H9 (cell line): ENCODE measurements at regions not wholly inside any gene's neighbourhood (a gene's known extent, or its start where the extent isn't known, plus 50 kb on each side); places are given as distances from the start of the nearest gene placed in this dataset.

Experiments
- DNase-seq: peaks from one replicate; pipeline ENCODE4 v3.0.0-alpha.2; 2017
- H2AFZ ChIP-seq: one replicate; pipeline ENCODE4 v1.6.1; 2013; ENCODE audit warnings: mild to moderate bottlenecking, low read length, control low read depth, moderate library complexity
- H2AK5ac ChIP-seq: 2 replicates; pipeline ENCODE4 v1.6.1; 2013; ENCODE audit warnings: low read length, control low read depth, mixed read lengths; ENCODE audit not compliant: insufficient read length
- H2BK120ac ChIP-seq: one replicate; pipeline ENCODE4 v1.6.1; 2013; ENCODE audit warnings: low read depth, mild to moderate bottlenecking, low read length, control low read depth, inconsistent platforms; ENCODE audit not compliant: poor library complexity, severe bottlenecking
- H2BK12ac ChIP-seq: 2 replicates; pipeline ENCODE4 v1.6.1; 2013; ENCODE audit warnings: low read length, control low read depth, mixed read lengths, low read depth; ENCODE audit not compliant: insufficient read length
- H2BK15ac ChIP-seq: 2 replicates; pipeline ENCODE4 v1.6.1; 2013; ENCODE audit warnings: low read depth, low read length, control low read depth
- H2BK20ac ChIP-seq: one replicate; pipeline ENCODE4 v1.6.1; 2013; ENCODE audit warnings: low read depth, mild to moderate bottlenecking, low read length, control low read depth, inconsistent platforms; ENCODE audit not compliant: poor library complexity, severe bottlenecking
- H2BK5ac ChIP-seq: 2 replicates; pipeline ENCODE4 v1.6.1; 2013; ENCODE audit warnings: low read length, control low read depth, mixed read lengths; ENCODE audit not compliant: insufficient read length
- H3K14ac ChIP-seq: 2 replicates; pipeline ENCODE4 v1.6.1; 2013; ENCODE audit warnings: low read length, control low read depth; ENCODE audit not compliant: insufficient read depth
- H3K18ac ChIP-seq: 2 replicates; pipeline ENCODE4 v1.6.1; 2013; ENCODE audit warnings: low read depth, mild to moderate bottlenecking, mixed read lengths, low read length, control low read depth; ENCODE audit not compliant: insufficient read length
- H3K23ac ChIP-seq: 2 replicates; pipeline ENCODE4 v1.6.1; 2013; ENCODE audit warnings: low read length, control low read depth, mixed read lengths, low read depth; ENCODE audit not compliant: insufficient read length
- H3K23me2 ChIP-seq: 2 replicates; pipeline ENCODE4 v1.6.1; 2013; ENCODE audit warnings: low read depth, mild to moderate bottlenecking, mixed read lengths, low read length, control low read depth; ENCODE audit not compliant: insufficient read length, poor library complexity, severe bottlenecking
- H3K27ac ChIP-seq: 2 replicates; pipeline ENCODE4 v1.5.1; 2013; ENCODE audit warnings: low read length, control low read depth, mixed read lengths, low read depth; ENCODE audit not compliant: insufficient read length
- H3K27me3 ChIP-seq: 2 replicates; pipeline ENCODE4 v1.6.1; 2013; ENCODE audit warnings: low read length, control low read depth, inconsistent platforms; ENCODE audit not compliant: insufficient read depth
- H3K4ac ChIP-seq: 2 replicates; pipeline ENCODE4 v1.6.1; 2013; ENCODE audit warnings: low read depth, mild to moderate bottlenecking, control low read depth, inconsistent platforms, low read length, moderate library complexity
- H3K4me1 ChIP-seq: 2 replicates; pipeline ENCODE4 v1.6.1; 2013; ENCODE audit warnings: low read length, control low read depth, inconsistent platforms; ENCODE audit not compliant: insufficient read depth
- H3K4me2 ChIP-seq: 2 replicates; pipeline ENCODE4 v1.6.1; 2013; ENCODE audit warnings: low read length, control low read depth, mixed read lengths; ENCODE audit not compliant: insufficient read length, insufficient read depth
- H3K56ac ChIP-seq: 2 replicates; pipeline ENCODE4 v1.6.1; 2013; ENCODE audit warnings: low read depth, mild to moderate bottlenecking, mixed read lengths, low read length, control low read depth; ENCODE audit not compliant: insufficient read length
- H3K79me1 ChIP-seq: 2 replicates; pipeline ENCODE4 v1.6.1; 2013; ENCODE audit warnings: low read depth, mild to moderate bottlenecking, moderate library complexity, low read length, control low read depth, inconsistent platforms; ENCODE audit not compliant: insufficient read depth, poor library complexity, severe bottlenecking
- H3K79me2 ChIP-seq: 2 replicates; pipeline ENCODE4 v1.6.1; 2013; ENCODE audit warnings: low read length, control low read depth, inconsistent platforms; ENCODE audit not compliant: insufficient read depth
- H3K9ac ChIP-seq: 2 replicates; pipeline ENCODE4 v1.6.1; 2013; ENCODE audit warnings: low read length, control low read depth, mixed read lengths; ENCODE audit not compliant: insufficient read length; ENCODE audit errors: extremely low read depth
- H3K9me3 ChIP-seq: one replicate; pipeline ENCODE4 v1.6.1; 2013; ENCODE audit warnings: low read depth, low read length, inconsistent platforms; ENCODE audit not compliant: control insufficient read depth
- H3T11ph ChIP-seq: one replicate; pipeline ENCODE4 v1.6.1; 2013; ENCODE audit warnings: mild to moderate bottlenecking, low read length, control low read depth, inconsistent platforms
- H4K20me1 ChIP-seq: one replicate; pipeline ENCODE4 v1.6.1; 2013; ENCODE audit not compliant: control insufficient read depth, insufficient read length, insufficient read depth
- H4K5ac ChIP-seq: 2 replicates; pipeline ENCODE4 v1.6.1; 2013; ENCODE audit warnings: low read depth, mild to moderate bottlenecking, mixed read lengths, low read length, control low read depth; ENCODE audit not compliant: insufficient read length
- H4K8ac ChIP-seq: replicated peaks from 2 replicates; pipeline ENCODE4 v1.6.1; 2013; ENCODE audit warnings: low read length, control low read depth, mixed read lengths, low read depth; ENCODE audit not compliant: insufficient read length
- H4K91ac ChIP-seq: 2 replicates; pipeline ENCODE4 v1.6.1; 2013; ENCODE audit warnings: low read depth, mild to moderate bottlenecking, moderate library complexity, mixed read lengths, low read length, control low read depth; ENCODE audit not compliant: insufficient read length
- H3K27ac Mint-ChIP-seq, 3 experiments: 2 replicates in 2 of 3; 3 replicates in 1 of 3; pipeline ENCODE4 v1.8.0; 2020 to 2021; ENCODE audit warnings: mixed read lengths in 3 of 3, mild to moderate bottlenecking in 1 of 3, moderate library complexity in 1 of 3
- H3K27me3 Mint-ChIP-seq: 2 replicates; pipeline ENCODE4 v1.8.0; 2021; ENCODE audit warnings: low read depth, mild to moderate bottlenecking, moderate library complexity, mixed read lengths
- H3K36me3 Mint-ChIP-seq, 3 experiments: 2 replicates in 2 of 3; 3 replicates in 1 of 3; pipeline ENCODE4 v1.8.0; 2020 to 2021; ENCODE audit warnings: low read depth in 3 of 3, mixed read lengths in 3 of 3; ENCODE audit not compliant: insufficient read depth in 1 of 3
- H3K4me1 Mint-ChIP-seq, 2 experiments: 2 replicates each; pipeline ENCODE4 v1.8.0; 2020; ENCODE audit warnings: mixed read lengths in 2 of 2
- H3K4me3 Mint-ChIP-seq, 2 experiments: 2 replicates in 1 of 2; 3 replicates in 1 of 2; pipeline ENCODE4 v1.8.0; 2020 to 2021; ENCODE audit warnings: mild to moderate bottlenecking in 2 of 2, mixed read lengths in 2 of 2, moderate library complexity in 1 of 2
- H3K9me3 Mint-ChIP-seq, 2 experiments: 2 replicates in 1 of 2; 3 replicates in 1 of 2; pipeline ENCODE4 v1.8.0; 2020; ENCODE audit warnings: mild to moderate bottlenecking in 2 of 2, mixed read lengths in 2 of 2, moderate library complexity in 1 of 2
- CTCF ChIP-seq: fragments of 200-600 bp; sonication (generic); conservative IDR thresholded peaks from 3 replicates; pipeline ENCODE4 v1.8.0; 2021; ENCODE audit warnings: antibody characterized with exemption, mild to moderate bottlenecking
- WGBS: extraction: QIAGEN DNeasy Blood & Tissue Kit; methylation state at CpG from one replicate; pipeline ENCODE4 v1.1.7; 2013; ENCODE audit warnings: missing lambda C conversion rate, low lambda C conversion rate, mixed read lengths; ENCODE audit not compliant: insufficient read length; ENCODE audit errors: extremely low coverage; 5-methylcytosine and 5-hydroxymethylcytosine counted together

DNA sequence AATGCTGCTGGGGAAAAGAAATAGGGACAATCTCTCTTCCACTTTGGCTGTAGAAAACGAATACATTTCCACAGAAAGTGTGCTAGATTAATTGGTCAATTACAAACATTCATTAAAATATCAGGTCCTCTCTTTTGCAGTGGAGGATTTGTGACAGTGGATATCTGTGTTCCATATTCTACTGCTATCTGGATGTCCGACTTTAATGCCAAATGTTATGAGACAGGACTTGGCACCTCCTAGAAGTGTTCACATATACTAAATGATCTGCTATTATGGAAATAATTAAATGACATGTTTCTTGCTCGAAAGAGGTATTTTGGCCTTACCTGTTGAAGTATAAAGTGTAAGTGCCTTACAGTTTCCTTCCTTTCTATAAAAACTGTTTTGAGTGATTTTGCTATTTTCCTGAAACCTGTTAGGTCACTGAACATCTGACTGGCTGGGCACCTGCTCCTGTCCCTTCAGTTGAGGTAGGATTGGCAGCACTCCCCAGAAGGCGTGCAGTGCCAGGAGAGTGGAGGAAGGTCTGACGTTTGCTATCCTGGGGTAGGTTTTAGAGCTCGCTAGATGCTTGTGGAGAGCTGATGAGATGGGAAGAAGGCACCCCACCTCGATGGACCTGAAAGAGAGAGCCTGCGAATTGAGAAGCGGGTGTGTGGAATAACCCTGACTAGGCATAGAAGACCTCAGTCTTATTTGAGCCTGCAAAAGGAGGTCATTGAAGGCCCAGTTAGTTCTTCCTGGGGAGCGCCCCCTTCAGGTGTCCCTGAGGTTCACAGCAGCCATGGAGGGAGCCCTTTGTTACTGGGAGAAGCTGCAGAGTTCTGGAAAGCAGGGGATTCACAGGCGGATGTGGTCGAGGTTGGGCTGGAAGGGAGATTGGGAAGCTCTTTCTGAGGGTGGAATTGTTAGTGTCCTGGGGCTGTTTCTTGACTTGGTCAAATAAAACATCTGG lies 159.4 kb upstream of the ZNF267 start:
- H3K4me2 ChIP-seq: peak overlapping the region; percentile 72
- H4K20me1 ChIP-seq: no peaks in the 10 kb centered on the region
- H3K79me1 ChIP-seq: peaks cover 3% of the 10 kb centered on the region
- no peak overlapping the region for H2BK20ac ChIP-seq
- H3K9me3 Mint-ChIP-seq: peaks cover 0 to 2% of the 10 kb centered on the region in 2 experiments; a peak in 1 of 5 replicates
- H3K4me1 Mint-ChIP-seq: peaks cover 29 to 31% of the 10 kb centered on the region in 2 experiments
- H3K79me2 ChIP-seq: peaks cover 1% of the 10 kb centered on the region; the same call in 1 of the 2 replicates
- H3K4ac ChIP-seq: no peak overlapping the region
- peak overlapping the region; percentile 98 to 100 for H3K4me3 Mint-ChIP-seq
- DNase-seq: peak; percentile 66
- no peak overlapping the region for H2AFZ ChIP-seq
- peaks cover 6% of the 10 kb centered on the region for H3K23me2 ChIP-seq
- H3K9me3 ChIP-seq: no peaks in the 10 kb centered on the region
- whole genome bisulfite sequencing: no CpG with 5 or more reads among the region's 12 CpGs
- H3K18ac ChIP-seq: no peak overlapping the region
- peak; percentile 75 for TF ChIP-seq CTCF
- H2BK120ac ChIP-seq: no peak overlapping the region
- H2BK12ac ChIP-seq: no peak overlapping the region
- H3K36me3 Mint-ChIP-seq: peaks cover 30 to 39% (median 37%) of the 10 kb centered on the region in 3 experiments
- H2BK15ac ChIP-seq: no peak overlapping the region
- H4K5ac ChIP-seq: no peak overlapping the region
- H3K27ac Mint-ChIP-seq: peak overlapping the region; percentile 89 to 96 (median 94); a peak in 6 of 7 replicates
- H4K91ac ChIP-seq: no peak overlapping the region
- H3K56ac ChIP-seq: no peak overlapping the region
- H3K27me3 ChIP-seq: no peaks in the 10 kb centered on the region
- no peak overlapping the region for H2AK5ac ChIP-seq
- no peaks in the 10 kb centered on the region for H3K27me3 Mint-ChIP-seq
- H3K27ac ChIP-seq: no peak overlapping the region
- H4K8ac ChIP-seq: no peak overlapping the region
- H3T11ph ChIP-seq: no peak overlapping the region
- H3K4me1 ChIP-seq: peaks cover 6% of the 10 kb centered on the region; the same call in 1 of the 2 replicates
- H2BK5ac ChIP-seq: no peak overlapping the region
- H3K14ac ChIP-seq: peak overlapping the region; percentile 99; the same call in 1 of the 2 replicates
- peak overlapping the region; percentile 96 for H3K9ac ChIP-seq
- no peak overlapping the region for H3K23ac ChIP-seq
